ENCODE measurements at regions not wholly inside any gene's neighbourhood (a gene's known extent, or its start where the extent isn't known, plus 50 kb on each side); places are given as distances from the start of the nearest gene placed in this dataset.

- TF ChIP-seq EZH2phosphoT487 (IDR thresholded peaks at IDR 0.05; ENCODE audit: low read depth) (no peak), CTCF (IDR thresholded peaks at IDR 0.05; ENCODE audit: low read depth, low read length) (peak; percentile 82)
- no peaks in the 10 kb centered on the region for H3K4me1 ChIP-seq (ENCODE audit: low read length)
- no peak overlapping the region for H3K27ac ChIP-seq (ENCODE audit: low read length)
- H2AFZ ChIP-seq (ENCODE audit: low read depth, low read length) = no peak overlapping the region
- no peaks in the 10 kb centered on the region for H3K27me3 ChIP-seq (ENCODE audit: low read depth, low read length)
- no peaks in the 10 kb centered on the region for H3K9me3 ChIP-seq (ENCODE audit: insufficient read depth, low read length)
- peaks cover 63% of the 10 kb centered on the region for H3K36me3 ChIP-seq (replicated peaks; ENCODE audit: low read depth, low read length)
- no peak overlapping the region for H3K4me3 ChIP-seq (ENCODE audit: low read length)
- H3K79me2 ChIP-seq (ENCODE audit: low read length) = no peaks in the 10 kb centered on the region
- H4K20me1 ChIP-seq (ENCODE audit: insufficient read depth, low read length) = no peaks in the 10 kb centered on the region
- H3K9ac ChIP-seq (ENCODE audit: low read length) = no peak overlapping the region
- H3K4me2 ChIP-seq (ENCODE audit: low read length) = no peak overlapping the region
Measured at GRCh38 chr14:95442633-95443021, 73.8 kb downstream of the SYNE3 start.

- H3K36me3 ChIP-seq (replicated peaks; ENCODE audit: low read depth, low read length) = peaks cover 64% of the 10 kb centered on the region
- no peaks in the 10 kb centered on the region for H4K20me1 ChIP-seq (ENCODE audit: insufficient read depth, low read length)
- no peaks in the 10 kb centered on the region for H3K27me3 ChIP-seq (ENCODE audit: low read depth, low read length)
- no peaks in the 10 kb centered on the region for H3K9me3 ChIP-seq (ENCODE audit: insufficient read depth, low read length)
- H3K9ac ChIP-seq (ENCODE audit: low read length) = no peak overlapping the region
- H3K4me3 ChIP-seq (ENCODE audit: low read length) = no peak overlapping the region
- H3K27ac ChIP-seq (ENCODE audit: low read length) = no peak overlapping the region
- H2AFZ ChIP-seq (ENCODE audit: low read depth, low read length) = no peak overlapping the region
- H3K79me2 ChIP-seq (ENCODE audit: low read length) = no peaks in the 10 kb centered on the region
- no peaks in the 10 kb centered on the region for H3K4me1 ChIP-seq (ENCODE audit: low read length)
- H3K4me2 ChIP-seq (ENCODE audit: low read length) = no peak overlapping the region
- no peak for TF ChIP-seq EZH2phosphoT487 (IDR thresholded peaks at IDR 0.05; ENCODE audit: low read depth)
- TF ChIP-seq CTCF (IDR thresholded peaks at IDR 0.05; ENCODE audit: low read depth, low read length) = no peak
Measured at GRCh38 chr14:95442016-95442632, 74.3 kb downstream of the SYNE3 start.

GRCh38 chr14:95440951-95441350 is 75.5 kb downstream of the SYNE3 start:
- Histone ChIP-seq H3K27ac (ENCODE audit: low read length) (no peak overlapping the region), H3K9ac (ENCODE audit: low read length) (no peak overlapping the region), H2AFZ (ENCODE audit: low read depth, low read length) (no peak overlapping the region), H3K4me2 (ENCODE audit: low read length) (no peak overlapping the region), H3K4me1 (ENCODE audit: low read length) (no peaks in the 10 kb centered on the region), H4K20me1 (ENCODE audit: insufficient read depth, low read length) (no peaks in the 10 kb centered on the region), H3K4me3 (ENCODE audit: low read length) (no peak overlapping the region), H3K27me3 (ENCODE audit: low read depth, low read length) (no peaks in the 10 kb centered on the region), H3K36me3 (replicated peaks; ENCODE audit: low read depth, low read length) (peaks cover 71% of the 10 kb centered on the region), H3K79me2 (ENCODE audit: low read length) (no peaks in the 10 kb centered on the region), H3K9me3 (ENCODE audit: insufficient read depth, low read length) (no peaks in the 10 kb centered on the region)
- TF ChIP-seq CTCF (IDR thresholded peaks at IDR 0.05; ENCODE audit: low read depth, low read length) (no peak), EZH2phosphoT487 (IDR thresholded peaks at IDR 0.05; ENCODE audit: low read depth) (no peak)

GRCh38 chr14:95440496-95440895 is 76.0 kb downstream of the SYNE3 start:
- TF ChIP-seq CTCF (IDR thresholded peaks at IDR 0.05; ENCODE audit: low read depth, low read length) (no peak), EZH2phosphoT487 (IDR thresholded peaks at IDR 0.05; ENCODE audit: low read depth) (no peak)
- H3K4me2 ChIP-seq (ENCODE audit: low read length) = no peak overlapping the region
- H3K9ac ChIP-seq (ENCODE audit: low read length) = no peak overlapping the region
- no peaks in the 10 kb centered on the region for H4K20me1 ChIP-seq (ENCODE audit: insufficient read depth, low read length)
- no peaks in the 10 kb centered on the region for H3K79me2 ChIP-seq (ENCODE audit: low read length)
- H3K27me3 ChIP-seq (ENCODE audit: low read depth, low read length) = no peaks in the 10 kb centered on the region
- no peaks in the 10 kb centered on the region for H3K9me3 ChIP-seq (ENCODE audit: insufficient read depth, low read length)
- no peak overlapping the region for H3K4me3 ChIP-seq (ENCODE audit: low read length)
- no peak overlapping the region for H3K27ac ChIP-seq (ENCODE audit: low read length)
- H3K4me1 ChIP-seq (ENCODE audit: low read length) = no peaks in the 10 kb centered on the region
- H3K36me3 ChIP-seq (replicated peaks; ENCODE audit: low read depth, low read length) = peaks cover 71% of the 10 kb centered on the region
- no peak overlapping the region for H2AFZ ChIP-seq (ENCODE audit: low read depth, low read length)
